ENCODE measurements at regions not wholly inside any gene's neighbourhood (a gene's known extent, or its start where the extent isn't known, plus 50 kb on each side); places are given as distances from the start of the nearest gene placed in this dataset.

GRCh38 chr10:35885076-35885475 is 243.0 kb upstream of the FZD8 start:
- TF ChIP-seq EZH2 (IDR thresholded peaks at IDR 0.05; ENCODE audit: low read length, missing control alignments) = no peak
- no peak for TF ChIP-seq CTCF (conservative IDR thresholded peaks at IDR 0.05 in 1 of 2, IDR thresholded peaks at IDR 0.05 in 1 of 2; ENCODE audit: low read depth in 1 of 2, low read length in 2 of 2)

Measured in fibroblast of lung (primary cell).